ENCODE measurements at regions not wholly inside any gene's neighbourhood (a gene's known extent, or its start where the extent isn't known, plus 50 kb on each side); places are given as distances from the start of the nearest gene placed in this dataset.
"Not testable (repeated sequence)": the region's sequence is repeated elsewhere in the genome, so short reads cannot be mapped to it uniquely, and the experiment has no call there.

DNA sequence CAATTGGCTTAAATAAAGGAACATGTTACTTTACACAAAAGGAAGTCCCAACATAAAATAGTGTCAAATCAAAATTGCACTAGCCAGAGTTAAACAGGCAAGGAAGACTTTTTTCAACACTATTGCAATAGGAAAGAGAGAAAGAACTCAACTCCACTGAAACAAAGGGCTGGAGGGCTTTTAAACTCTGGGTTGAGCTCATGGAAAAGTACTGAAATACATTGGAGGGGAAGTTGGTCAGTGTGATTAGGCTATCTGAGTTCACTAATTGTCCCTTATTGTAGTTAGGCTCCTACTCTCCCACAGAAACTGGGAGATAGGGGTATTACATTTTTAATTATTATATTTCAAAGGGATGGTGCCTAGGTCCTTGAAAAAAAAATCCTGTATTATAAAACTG lies 491.2 kb upstream of the LCORL start:
- in situ Hi-C loops (cut with MboI; ENCODE audit: low pct_unique_long_range_greater_than_20kb, low sequenced_read_pairs): no loop called here
- no peak for DNase-seq

DNA sequence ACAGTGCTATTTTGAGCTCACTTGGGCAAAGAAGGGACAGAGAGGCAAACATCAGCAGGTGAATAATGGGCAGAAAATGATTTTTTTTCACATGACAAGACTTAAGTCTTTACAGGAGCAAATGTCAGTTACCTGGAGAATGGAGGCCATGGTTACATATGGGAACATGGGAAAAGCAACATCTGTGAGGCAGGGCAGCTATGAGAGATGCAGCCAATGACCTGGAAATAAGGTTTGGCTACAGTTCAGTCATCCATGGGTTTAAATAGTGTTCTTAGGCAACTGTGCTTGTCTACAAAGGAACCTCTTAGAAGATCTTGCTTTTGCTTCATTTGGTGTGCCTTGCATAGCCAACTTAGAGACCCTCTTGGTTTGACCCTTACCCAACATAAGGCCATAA lies 490.2 kb upstream of the LCORL start:
- in situ Hi-C loops (cut with MboI; ENCODE audit: low pct_unique_long_range_greater_than_20kb, low sequenced_read_pairs): no loop called here
- DNase-seq: no peak

DNA sequence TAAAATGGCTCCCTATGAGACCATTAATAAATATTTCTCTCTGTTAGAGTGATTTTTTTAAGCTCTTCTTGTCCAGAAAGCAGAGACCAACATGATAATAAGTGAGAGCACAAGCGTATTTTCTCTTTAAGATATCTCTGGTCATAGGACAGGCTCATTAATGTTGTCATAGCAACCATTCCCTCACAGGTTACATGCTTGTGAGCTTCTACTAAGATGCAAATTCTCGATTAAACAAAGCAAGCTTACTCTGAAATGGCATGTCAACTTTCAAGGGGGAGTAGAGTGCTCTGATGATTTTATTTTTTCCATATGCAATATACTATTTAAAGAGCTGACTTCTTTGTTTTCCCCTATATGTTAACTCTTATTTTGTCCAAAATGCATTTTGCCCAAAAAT lies 487.2 kb upstream of the LCORL start:
- no peak for DNase-seq
- in situ Hi-C loops (cut with MboI; ENCODE audit: low pct_unique_long_range_greater_than_20kb, low sequenced_read_pairs): no loop called here

DNA sequence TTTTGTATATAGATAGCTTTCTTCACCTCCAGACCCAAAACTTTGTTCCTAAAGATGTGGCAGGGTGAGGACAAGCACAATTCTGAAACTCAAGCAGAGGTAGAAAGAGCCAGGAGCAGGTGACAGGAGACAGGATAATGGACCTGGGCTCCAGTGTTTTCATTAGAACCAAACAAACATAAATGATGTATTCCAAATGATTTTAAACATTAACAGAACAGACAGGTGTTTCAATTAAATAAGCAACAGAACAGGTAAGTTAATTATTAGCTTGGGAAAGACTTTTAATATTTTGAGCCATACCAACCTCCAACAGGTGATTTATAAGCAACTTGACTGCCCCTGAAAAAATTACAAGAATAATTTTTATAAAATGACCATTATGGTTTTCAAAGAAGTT lies 459.4 kb upstream of the LCORL start:
- no peak for DNase-seq
- in situ Hi-C loops (cut with MboI; ENCODE audit: low pct_unique_long_range_greater_than_20kb, low sequenced_read_pairs): no loop called here

DNA sequence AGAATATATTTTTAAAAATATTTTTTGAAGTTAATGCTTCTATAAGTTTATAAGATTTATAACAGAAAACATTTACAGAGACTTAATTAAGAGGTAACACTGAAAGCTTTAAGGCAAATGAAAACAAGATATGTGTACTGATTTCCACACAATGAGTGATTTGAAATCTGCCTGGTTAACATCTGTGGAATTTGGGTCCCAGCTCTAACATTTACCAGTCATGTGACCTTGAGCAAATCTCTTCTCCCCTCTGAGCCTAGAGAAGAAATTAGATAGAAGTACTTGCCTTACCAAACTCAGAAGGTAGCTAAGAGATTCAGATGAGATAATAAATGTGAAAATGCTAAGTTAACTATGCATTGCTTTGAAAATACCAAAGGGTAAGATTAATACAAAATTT lies 458.8 kb upstream of the LCORL start:
- DNase-seq: no peak
- in situ Hi-C loops (cut with MboI; ENCODE audit: low pct_unique_long_range_greater_than_20kb, low sequenced_read_pairs): no loop called here

DNA sequence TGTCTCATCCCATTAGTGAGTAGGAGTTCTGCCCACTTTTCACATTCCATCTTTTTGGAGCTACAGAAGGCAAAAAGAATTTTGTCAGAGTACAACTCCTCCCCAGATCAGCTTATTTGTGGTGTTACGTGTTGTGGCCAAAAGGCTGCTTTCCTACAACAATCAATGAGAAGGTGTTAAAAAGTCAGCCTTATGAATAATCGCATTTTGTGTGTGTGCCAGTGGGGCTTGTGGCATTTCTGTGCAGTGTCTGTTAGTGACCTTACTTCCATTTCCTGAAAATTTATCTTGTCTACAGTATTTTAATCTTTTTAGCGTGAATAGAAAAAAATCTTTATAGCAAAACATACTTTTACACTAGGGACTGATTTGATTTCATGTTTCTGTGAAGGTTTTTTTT lies 458.3 kb upstream of the LCORL start:
- in situ Hi-C loops (cut with MboI; ENCODE audit: low pct_unique_long_range_greater_than_20kb, low sequenced_read_pairs): no loop called here
- no peak for DNase-seq

DNA sequence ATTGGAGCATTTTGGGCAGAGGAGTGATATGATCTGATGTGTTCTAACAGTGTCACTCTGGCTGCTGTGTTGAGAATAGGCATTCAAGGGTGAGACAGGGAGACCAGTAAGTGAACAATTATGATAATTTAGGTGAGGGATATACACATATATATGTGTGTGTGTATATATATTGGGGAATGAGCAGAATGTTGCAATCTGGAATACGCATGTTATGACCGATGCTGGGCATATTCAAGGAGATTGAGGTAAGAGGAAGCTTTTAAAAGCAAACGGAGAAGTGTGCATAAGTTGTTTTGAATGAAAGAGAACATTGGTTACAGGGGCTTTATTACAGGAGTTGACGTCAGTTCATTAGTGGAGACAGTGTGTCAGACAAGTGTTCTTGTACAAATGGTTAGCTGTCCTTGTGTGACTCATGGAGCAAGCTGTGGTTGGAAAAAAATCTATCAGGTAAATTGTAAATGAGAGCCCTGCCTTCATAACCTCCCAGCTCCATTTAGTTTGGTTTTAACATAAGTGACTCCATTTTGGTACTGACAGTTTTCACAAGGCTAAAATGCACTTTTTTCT lies 442.5 kb upstream of the LCORL start:
- no peak for DNase-seq
- in situ Hi-C loops (cut with MboI; ENCODE audit: low pct_unique_long_range_greater_than_20kb, low sequenced_read_pairs): no loop called here

DNA sequence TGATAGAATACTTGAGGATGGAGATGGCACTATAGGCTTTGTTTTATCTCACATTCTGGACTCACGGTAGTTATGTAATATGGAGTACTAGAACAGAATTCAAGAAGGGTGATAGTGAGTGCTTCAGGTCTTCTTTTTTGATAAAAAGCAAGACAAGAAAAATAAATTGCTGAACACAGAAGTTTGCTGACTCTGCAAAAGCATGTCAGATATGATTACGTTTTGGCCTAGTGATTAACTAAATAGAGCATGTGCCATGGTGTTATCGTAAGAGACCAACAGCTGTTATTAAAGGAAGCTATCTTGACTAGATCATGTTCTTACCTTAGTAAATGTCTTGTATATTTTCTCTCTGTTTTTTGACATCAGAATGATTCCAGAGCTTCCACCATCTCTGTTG lies 436.9 kb upstream of the LCORL start:
- in situ Hi-C loops (cut with MboI; ENCODE audit: low pct_unique_long_range_greater_than_20kb, low sequenced_read_pairs): no loop called here
- DNase-seq: no peak

DNA sequence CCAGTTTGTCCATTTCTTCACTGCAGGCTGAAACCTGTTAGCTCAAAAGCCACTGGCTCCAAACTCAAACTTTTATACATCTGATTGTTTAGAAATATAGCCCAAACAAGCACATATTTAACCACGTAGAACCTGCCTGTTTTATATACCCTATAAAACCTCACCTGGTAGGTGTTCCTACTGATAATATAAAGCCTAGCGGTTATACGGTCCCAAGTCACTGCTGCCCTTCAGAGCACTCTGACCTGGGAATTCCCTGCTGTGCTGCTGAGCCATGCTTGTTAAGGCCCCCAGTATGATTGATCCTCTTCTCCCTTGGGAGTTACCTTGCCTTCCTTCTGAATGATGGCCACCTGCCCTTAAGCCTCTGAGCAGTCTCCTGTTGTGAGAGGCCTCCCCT lies 432.8 kb upstream of the LCORL start:
- in situ Hi-C loops (cut with MboI; ENCODE audit: low pct_unique_long_range_greater_than_20kb, low sequenced_read_pairs): no loop called here
- no peak for DNase-seq

DNA sequence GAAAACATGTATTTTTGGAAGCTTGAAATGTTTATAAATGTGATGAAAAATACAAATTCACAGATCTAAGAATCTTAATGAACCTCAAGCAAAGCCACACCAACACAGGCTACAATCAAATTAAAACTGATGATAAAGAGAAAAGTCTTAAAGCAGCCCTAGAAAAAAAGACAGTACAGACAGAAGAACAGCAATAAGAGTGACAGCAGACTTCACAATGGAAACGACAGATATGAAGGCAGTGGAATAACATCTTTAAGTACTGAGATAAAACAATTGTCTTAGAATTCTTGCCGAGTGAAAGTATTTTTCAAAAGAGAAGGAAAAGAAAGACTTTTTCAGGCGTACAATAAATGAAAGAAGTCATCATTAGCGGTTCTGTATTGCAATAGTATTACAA lies 423.6 kb upstream of the LCORL start:
- in situ Hi-C loops (cut with MboI; ENCODE audit: low pct_unique_long_range_greater_than_20kb, low sequenced_read_pairs): no loop called here
- DNase-seq: no peak

DNA sequence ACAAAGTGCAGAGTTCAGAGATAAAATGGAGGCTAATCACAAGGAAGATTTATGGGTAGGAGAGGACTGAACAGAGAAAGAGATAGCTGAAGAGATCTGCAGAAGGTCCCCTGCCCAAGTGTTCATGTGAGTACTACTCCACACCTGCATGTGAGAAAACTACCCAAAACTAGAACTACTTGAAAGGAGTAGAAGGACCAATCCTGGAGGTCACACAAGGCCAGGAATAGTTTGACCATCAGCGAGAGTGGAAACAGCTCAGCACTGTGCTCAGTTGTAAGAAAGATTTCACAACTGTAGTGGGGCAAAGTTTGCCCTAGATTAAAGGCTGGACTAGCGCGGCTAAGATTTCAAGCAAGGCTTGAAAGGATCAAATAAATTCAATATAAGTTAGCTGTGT lies 422.7 kb upstream of the LCORL start:
- in situ Hi-C loops (cut with MboI; ENCODE audit: low pct_unique_long_range_greater_than_20kb, low sequenced_read_pairs): no loop called here
- no peak for DNase-seq

DNA sequence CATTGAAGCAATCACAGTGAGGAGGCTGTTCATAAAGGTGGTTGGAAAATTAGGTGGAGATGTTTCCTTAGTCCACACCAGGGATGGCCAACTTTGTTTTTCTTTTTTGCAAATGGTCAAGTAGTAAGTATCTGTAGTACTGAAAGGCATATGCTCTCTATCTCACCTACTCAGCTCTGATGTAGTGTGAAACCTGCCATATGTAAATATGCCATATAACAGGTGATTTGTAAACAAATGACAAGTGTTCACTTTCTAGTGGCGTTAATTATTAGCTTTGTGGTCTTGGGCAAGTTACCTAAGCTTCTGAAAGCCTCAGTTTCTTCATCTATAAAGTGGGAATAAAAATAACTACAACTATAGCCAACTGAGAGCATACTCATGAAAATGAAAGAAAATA lies 421.4 kb upstream of the LCORL start:
- in situ Hi-C loops (cut with MboI; ENCODE audit: low pct_unique_long_range_greater_than_20kb, low sequenced_read_pairs): no loop called here
- no peak for DNase-seq

DNA sequence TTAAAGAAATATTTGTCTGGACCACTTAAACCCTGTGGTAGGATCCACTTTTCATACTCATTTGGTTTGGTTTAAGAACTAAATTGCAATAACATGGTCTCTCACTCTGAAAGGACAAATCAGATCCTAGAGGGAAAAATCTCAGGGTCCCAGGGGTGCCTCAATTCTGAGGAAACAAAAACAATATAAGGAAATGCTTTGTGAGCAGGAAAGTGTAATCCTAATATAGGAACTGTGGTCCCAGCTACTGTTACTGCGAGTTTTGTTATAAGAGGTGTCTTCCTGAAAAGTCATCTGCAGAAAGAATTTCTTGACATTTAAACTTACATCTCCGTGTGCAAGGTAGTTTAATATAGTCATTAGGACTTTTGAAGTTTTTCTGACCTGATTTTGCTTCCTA lies 420.1 kb upstream of the LCORL start:
- in situ Hi-C loops (cut with MboI; ENCODE audit: low pct_unique_long_range_greater_than_20kb, low sequenced_read_pairs): no loop called here
- DNase-seq: no peak

DNA sequence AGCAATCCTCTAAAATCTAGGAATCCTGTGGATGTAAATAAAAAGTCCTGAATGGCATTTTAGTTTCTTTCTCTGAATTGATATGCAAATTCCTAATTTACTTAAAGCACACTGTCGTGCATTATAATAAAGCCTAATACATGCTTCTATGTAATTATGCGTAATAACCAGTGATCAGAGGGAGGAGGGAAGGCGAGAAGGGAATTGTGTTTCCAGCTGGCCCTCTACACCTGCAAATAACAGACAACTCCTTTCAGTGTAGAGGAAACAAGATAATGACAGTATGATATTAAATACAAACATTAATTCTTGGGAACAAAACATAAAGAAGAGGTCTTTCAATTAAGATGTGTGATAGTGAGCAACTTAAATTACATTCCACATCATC lies 419.6 kb upstream of the LCORL start:
- DNase-seq: no peak
- in situ Hi-C loops (cut with MboI; ENCODE audit: low pct_unique_long_range_greater_than_20kb, low sequenced_read_pairs): no loop called here

DNA sequence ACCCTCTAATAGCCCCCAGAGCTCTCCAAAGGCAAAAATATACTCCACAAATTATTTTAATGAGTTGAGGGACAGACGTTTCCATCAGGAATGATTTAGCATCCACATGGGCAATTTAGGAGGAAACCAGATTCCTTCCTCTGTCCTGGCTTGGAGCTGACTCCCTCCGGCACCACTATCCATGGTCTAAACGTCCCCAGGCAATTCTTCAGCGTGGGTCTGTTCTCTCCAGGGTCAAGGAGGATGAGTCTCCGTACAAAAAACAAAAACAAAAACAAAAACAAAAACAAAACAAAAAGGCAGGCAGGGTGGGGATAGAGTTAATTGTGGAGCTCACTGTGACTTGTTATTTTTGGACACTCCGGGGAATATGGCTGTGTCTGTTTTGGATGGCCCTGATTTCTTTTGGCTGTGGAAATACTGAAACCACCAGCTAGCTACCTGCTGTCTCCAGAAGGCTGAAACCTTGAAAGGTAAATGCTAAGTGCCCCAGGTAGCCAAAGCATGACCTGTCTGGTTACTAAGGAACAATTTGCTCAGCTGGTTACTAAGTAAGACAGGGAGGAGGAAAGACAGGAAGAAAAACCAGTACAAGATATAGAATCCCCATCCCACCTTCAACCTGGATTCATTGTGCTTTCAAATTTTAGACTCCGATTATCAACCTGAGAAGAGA lies 419.1 kb upstream of the LCORL start:
- in situ Hi-C loops (cut with MboI; ENCODE audit: low pct_unique_long_range_greater_than_20kb, low sequenced_read_pairs): no loop called here
- DNase-seq: no peak

DNA sequence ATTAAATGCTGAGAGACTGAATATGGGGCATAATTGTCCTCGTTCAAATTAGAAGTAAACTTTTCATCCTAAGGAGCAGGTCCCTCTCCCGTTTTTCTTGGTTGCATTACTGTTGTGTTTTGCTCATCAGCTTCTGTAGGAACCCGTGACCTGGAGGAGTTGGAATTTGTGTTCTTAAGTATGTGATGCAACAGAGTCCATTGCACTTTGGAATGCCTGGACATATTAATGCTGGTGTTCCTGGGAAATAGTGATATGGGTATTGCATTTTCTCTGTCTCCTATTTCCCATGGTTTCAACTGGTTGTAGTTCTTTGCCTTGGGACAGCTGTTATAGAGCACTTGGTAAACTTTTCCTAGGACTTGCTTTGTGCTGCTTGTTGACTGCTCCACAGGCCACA lies 417.8 kb upstream of the LCORL start:
- in situ Hi-C loops (cut with MboI; ENCODE audit: low pct_unique_long_range_greater_than_20kb, low sequenced_read_pairs): no loop called here
- DNase-seq: no peak

DNA sequence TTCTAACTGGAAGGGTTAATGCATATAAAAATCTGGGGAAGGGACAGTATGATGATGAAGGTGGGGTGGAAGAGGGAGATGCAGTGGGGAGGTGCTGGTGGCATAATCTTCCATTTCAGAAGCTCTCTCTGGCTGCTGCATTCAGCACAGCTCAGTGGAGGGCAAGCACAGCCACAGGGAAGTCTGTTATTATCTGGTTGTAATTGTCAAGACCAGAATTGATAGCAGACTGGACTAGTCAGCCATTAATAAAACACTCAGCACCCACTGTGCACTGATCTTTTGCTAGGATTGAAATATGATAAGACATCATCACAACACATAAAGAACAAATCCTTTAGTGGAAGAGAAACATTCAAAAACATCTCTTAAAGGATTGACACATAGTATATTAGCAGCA lies 414.2 kb upstream of the LCORL start:
- no peak for DNase-seq
- in situ Hi-C loops (cut with MboI; ENCODE audit: low pct_unique_long_range_greater_than_20kb, low sequenced_read_pairs): no loop called here

DNA sequence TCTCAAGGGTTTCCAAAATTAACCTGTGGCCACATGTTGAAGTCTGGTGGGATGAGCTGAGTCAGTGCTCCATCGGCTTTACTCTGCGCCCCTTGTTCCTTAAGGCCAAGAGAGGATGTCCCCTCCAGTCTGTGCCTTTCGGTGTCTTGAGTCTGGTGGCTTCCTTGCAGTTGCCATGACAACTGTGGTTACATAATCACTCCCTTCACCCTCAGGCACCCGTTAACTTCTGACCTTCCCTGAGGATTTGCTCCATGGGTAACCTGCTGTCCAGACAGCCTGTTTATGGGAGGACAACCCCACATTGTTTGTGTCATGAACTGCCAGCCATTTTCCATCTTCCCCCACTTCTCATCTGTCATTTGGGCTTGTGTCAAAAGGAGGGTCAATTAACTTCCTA lies 401.1 kb upstream of the LCORL start:
- no peak for DNase-seq
- in situ Hi-C loops (cut with MboI; ENCODE audit: low pct_unique_long_range_greater_than_20kb, low sequenced_read_pairs): no loop called here

DNA sequence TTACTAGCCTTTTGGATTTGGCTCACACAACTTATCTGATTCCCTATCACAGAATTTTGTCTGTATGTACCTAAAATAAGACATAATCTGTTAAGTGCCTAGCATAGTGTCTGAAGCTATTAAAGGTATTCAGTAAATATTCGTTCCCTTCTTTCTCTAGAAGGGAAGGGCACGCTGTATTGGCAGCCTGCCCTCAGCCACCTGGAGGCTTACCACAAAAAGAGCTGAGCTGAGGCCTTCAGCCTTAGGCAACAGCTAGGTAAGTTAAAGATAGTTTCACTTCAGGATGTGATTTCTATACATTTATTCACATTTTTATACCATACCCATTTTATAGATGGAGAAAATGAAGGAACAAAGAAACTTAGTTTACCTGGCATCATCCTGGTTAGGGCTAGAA lies 400.0 kb upstream of the LCORL start:
- in situ Hi-C loops (cut with MboI; ENCODE audit: low pct_unique_long_range_greater_than_20kb, low sequenced_read_pairs): no loop called here
- DNase-seq: no peak

DNA sequence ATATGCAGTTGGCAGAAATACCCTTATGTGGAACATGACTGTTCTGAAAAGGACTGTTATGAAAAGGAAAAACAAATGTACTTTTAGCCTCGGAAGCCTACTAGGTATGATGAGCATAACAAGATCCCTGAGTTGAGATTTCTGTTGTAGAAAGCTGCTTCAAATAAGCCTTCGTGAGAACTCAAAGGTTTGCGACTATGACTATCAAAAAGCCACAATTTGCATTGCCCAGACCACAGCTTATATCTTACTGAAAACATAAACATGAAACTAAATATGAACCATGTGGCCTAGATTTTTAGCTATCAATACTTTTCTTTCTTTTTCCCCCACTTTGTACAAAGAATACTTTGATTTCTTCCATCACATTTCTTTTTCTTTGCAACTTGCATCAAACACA lies 398.2 kb upstream of the LCORL start:
- DNase-seq: no peak
- in situ Hi-C loops (cut with MboI; ENCODE audit: low pct_unique_long_range_greater_than_20kb, low sequenced_read_pairs): no loop called here

DNA sequence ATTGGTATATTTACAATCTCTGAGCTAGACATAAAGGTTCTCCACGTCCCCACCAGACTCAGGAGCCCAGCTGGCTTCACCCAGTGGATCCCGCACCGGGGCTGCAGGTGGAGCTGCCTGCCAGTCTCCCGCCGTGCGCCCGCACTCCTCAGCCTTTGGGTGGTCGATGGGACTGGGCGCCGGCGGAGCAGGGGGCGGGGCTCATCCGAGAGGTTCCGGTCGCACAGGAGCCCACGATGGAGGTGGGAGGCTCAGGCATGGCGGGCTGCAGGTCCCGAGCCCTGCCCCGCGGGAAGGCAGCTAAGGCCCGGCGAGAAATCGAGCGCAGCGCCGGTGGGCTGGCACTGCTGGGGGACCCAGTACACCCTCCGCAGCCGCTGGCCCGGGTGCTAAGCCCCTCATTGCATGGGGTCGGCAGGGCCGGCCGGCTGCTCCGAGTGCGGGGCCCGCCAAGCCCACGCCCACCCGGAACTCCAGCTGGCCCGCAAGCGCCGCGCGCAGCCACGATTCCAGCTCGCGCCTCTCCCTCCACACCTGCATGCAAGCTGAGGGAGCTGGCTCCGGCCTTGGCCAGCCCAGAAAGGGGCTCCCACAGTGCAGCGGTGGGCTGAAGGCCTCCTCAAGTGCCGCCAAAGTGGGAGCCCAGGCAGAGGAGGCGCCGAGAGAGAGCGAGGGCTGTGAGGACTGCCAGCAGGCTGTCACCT lies 396.8 kb upstream of the LCORL start:
- in situ Hi-C loops (cut with MboI; ENCODE audit: low pct_unique_long_range_greater_than_20kb, low sequenced_read_pairs); DNase-seq: not testable (repeated sequence)
